ENCODE measurements at regions not wholly inside any gene's neighbourhood (a gene's known extent, or its start where the extent isn't known, plus 50 kb on each side); places are given as distances from the start of the nearest gene placed in this dataset.
A peak's percentile ranks its signal among the peaks of the same experiment; 100 is the strongest.

DNA sequence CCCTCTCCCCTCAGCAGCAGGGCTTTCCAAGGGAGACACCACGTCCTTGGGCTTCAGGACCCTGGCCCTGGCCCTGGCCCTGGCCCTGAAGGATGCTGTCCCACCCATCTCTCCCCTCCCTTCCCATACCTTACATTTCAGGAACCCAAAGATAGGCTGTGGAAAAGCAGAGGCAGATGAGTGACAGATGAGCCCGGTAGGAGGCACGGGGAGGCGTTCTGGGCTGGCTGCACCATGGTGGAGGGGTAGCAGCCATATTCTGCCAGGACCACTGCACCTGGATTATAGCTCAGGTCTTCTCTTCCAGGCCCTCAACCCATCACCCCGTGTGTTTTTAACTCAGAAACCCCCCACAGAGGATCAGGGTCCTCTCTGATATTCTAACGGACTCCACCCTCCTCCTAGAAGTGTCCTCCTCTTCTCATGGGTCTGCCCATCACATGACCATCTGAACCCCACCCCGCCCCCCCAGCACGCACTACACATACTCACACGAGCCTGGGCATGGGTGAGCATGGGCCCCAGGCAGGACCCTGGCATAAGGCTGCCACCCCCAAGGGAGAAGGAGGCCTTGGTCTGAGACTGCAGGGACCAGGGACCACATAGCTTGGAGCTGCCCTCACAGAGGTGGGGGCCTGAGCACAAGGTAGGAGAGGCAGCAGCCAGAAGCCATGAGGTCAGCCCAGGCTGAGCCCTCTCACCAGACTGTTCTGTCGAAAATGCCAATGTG lies 220.8 kb upstream of the CDH4 start:
- DNase-seq = no peak

DNA sequence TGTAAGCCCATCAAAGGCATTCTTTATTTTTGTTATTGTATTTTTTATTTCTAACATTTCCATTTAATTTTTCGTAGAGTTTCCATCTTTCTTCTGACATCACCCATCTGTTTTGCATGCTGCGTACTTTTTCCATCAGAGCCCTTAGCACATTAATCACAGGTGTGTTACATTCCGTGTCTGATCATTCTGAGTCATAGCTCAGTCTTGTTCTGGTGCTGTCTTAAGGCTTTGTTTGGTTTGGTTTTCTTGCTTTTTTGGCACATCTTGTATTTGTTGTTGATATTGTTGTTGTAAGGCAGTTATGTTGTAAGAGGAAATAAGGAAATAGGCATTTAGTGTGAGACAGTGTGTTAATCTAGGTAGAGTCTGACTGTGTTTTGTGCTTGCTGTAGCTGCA lies 214.6 kb upstream of the CDH4 start:
- no peak for DNase-seq

GRCh38 chr20:61041481-61041880 lies 210.6 kb upstream of the CDH4 start:
- DNase-seq = no peak

DNA sequence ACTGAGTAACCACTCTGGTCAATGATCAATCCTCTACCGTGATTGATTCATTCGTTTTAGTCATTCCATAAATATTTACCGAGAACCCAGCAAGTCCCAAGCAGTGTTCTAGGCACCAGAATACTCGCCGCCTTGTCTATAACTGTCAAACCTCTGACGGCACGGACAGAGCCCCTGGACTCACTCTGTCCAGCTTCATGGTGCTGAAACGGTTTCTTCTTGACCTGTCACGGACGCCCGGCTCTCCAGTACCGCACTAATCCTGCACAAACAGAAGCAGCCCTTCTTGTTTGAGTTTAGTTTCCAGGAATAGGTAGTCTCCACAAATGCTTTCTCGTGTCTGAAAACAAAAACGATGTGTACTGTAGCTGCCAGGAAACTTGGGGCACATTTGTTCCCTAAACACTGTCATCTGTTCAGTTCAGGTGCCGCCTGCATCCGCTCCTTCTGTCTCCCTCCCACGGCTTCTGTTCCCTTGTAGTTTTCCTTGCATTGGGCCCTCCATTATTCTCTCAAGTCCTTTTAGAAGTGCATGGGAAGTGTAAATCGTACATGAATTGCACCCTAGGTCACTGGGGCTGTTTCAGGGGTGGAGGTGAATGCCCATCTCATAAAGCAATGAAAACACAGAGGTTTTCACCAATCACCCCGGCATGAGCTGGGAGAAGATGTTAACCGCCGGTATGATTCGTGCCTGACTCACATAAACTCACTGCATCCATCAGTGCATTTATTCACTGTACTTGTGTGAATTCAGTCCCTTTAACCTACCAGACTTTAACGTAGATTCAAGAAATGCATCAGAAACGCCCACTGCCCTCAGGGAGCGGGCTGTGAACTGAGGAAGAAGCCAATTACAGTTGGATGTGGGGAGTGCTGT lies 209.3 kb upstream of the CDH4 start:
- peak in 1 of 2 donors; percentile 24 for DNase-seq

DNA sequence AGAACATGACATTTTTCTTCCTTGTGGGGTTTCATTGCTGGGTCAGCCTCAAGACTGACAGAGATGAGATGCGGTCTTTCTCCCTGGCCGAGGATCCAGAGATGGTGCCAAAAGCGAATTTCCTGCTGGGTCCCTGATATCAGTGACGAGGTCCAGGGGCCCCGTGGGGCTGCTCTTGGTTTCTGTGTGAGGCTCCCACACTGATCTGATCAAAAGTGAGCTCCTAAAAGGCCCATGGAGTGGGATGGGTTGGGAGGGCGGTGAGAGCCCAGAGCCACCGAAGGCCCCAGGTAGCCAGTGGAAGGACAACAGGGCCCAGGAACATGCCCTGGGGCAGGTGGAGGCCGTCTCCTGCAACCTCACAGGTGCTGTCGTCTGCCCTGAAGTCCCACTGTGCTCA lies 208.4 kb upstream of the CDH4 start:
- no peak for DNase-seq

DNA sequence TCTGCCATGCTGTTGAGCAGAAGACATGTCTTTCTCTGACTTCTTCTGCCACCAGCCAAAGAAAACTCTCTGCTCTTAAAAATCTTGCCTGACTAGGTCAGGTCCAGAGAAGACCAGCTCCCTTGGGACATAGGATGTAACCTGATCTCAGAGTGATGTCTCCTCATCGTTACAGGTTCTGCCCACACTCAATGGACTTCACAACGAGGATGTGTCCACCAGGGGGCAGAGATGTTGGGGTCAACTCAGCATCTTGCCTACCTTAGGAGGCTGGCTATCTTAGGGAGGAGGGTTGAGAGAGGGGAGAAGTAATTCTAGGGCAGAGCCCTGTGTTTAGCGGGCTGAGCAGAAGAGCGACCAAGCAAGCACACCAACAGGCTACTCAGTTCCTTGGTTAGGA lies 207.6 kb upstream of the CDH4 start:
- DNase-seq = no peak

GRCh38 chr20:61045091-61045490 lies 207.0 kb upstream of the CDH4 start:
- DNase-seq = no peak

DNA sequence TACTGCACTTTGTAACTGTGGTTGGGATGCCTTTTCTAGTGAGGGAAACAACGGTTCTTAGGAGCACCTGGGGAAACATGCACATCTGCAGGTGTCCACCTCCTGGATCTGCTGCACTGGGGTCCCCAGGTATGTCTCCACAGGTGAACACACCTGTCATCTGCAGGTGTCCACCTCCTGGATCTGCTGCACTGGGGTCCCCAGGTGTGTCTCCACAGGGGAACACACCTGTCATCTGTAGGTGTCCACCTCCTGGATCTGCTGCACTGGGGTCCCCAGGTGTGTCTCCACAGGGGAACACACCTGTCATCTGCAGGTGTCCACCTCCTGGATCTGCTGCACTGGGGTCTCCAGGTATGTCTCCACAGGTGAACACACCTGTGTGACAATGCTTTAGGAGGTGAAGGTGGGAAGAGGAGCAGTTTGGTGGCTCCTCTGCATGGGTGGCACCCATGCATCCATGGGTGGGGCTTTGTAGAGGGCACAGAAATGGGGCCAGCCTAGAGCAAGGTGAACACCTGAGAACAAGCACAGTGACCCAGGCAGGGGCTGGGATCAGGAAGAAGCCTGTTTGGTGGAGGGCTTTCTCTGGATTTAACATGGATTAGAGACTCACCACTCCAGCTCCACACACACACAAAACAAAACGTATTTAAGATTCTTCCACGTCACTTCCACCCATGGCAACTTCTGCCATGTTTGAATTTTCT lies 206.0 kb upstream of the CDH4 start:
- DNase-seq = no peak

DNA sequence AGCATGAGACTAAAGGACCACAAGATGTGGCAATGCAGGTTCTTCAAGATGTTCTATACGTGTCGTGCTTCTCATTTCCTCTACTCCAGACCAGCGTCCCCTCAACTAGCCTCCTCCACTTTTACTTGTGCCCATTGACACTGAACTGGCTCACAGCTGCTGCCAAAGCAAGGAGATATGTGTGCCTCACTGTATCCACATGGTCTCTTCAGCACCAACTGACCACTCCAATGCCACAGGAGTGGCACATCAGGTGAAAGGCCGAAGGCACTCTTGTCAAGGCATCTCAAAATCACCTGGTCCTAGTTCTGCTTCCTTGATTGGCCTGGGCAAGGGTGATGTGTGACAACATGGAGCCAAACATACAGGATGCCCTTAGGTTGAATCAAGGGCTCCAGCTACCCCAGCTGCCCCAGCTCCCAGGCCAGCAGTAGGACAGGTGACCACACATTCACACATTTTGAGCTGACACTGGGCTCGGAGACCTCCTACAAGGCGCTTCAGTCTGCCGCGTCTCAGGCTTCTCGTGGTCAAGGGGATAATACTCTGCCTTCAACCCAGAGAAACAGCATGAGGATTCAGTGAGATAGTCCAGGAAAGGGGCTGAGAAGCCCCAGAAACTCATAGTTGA lies 205.2 kb upstream of the CDH4 start:
- no peak for DNase-seq

- DNase-seq = no peak
These were observed 204.5 kb upstream of the CDH4 start for GRCh38 chr20:61047515-61047914.

DNA sequence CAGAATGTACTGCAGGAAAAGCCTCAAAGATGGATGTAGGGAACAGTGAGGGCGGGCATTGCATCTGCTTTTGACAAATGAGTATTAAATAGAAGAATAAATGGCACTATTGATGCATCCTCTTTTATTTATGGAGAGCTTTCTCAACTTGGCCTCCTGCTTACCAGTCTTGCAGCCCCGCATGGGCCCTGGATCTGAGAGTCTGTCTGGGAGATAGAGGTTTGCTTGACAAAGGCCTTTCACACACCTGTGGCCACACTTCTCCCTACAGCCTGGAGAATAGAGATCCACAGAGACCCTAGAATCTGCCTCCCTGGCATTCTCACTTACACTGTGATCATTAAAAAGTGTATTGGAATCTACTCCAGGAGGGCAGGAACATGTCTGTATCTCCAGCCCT lies 203.8 kb upstream of the CDH4 start:
- DNase-seq = no peak

DNA sequence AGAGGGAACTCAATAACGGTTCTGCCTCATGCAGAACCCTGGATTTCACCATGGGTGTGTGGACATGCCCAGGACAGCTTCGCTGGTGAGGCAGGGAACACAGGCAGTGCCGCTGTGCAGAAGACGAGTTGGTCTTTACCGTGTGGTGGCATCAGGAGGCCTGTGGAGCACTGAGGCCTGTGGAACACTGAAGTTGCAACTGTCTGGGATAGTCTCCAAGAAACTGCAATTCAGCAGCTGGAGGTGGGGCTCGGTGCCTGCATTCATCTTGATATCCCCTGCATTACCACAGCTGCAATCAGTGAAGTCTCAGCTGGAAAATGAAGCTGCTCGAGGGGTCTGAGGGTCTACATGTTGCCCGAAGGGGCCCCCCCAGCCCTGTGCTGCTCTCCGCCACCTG lies 202.4 kb upstream of the CDH4 start:
- DNase-seq = no peak

- no peak for DNase-seq
These were observed 201.6 kb upstream of the CDH4 start for GRCh38 chr20:61050336-61050890.

- no peak for DNase-seq
These were observed 199.8 kb upstream of the CDH4 start for GRCh38 chr20:61052195-61052750.

GRCh38 chr20:61052776-61053442 lies 199.2 kb upstream of the CDH4 start:
- DNase-seq = no peak

GRCh38 chr20:61053487-61053886 lies 198.6 kb upstream of the CDH4 start:
- no peak for DNase-seq

- DNase-seq = no peak
These were observed 198.2 kb upstream of the CDH4 start for GRCh38 chr20:61053889-61054288.

DNA sequence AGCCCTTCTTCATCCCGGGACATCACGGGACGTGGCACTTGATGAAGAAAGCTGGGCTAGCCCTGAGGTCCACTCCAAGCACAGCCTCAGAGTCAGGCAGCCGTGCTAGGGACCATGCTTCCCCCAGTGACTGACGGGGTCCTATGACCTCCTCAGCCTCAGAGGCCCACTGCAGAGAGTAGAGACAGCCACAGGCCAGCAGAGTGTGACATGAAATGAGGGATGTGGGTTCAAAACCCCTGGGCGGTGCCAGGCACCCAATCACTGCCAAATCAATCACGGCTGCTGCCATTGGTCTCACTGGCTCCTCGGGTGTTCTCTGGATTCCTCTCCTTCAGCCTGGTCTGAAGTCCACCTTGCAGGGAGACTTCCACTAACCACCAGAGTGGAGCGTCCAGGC lies 197.7 kb upstream of the CDH4 start:
- DNase-seq = no peak

DNA sequence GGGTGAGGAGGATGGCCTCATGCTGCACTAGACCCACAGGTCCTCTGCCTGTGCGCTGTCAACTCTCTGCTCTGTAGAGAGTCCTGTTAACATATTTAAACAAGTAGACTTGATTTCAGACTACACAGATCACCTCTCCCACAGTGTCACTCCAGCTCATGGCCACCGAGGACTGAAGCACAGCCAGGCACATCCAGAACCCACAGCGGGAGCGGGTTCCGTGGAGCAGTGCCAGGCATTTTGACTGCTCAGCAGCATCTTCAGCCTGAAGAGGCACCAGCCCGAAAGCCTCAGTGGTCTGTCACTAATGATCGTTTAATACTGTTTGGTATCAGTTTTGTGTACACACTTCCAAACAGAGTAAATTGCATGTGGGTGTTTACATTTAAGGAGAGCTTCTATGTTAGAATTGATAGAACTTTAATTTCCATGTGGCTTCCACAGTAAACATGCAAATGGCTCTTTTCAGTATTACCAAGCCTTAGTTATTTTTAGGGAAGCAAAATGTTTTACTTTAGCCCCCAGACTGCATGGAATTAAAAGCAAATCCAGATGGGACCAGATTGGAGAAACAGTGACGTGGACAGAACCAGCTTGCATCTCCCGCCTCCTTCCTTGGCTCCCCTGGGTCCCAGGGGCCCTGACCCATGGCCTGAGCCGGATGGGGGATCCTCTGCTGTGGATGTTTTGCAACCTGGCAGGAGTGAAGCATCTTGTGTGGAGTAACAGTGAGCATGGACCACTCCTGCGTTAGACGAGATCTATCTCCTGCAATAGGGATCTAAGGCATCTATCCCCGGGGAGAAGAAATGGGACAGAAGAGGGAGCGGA lies 196.7 kb upstream of the CDH4 start:
- DNase-seq = no peak

DNA sequence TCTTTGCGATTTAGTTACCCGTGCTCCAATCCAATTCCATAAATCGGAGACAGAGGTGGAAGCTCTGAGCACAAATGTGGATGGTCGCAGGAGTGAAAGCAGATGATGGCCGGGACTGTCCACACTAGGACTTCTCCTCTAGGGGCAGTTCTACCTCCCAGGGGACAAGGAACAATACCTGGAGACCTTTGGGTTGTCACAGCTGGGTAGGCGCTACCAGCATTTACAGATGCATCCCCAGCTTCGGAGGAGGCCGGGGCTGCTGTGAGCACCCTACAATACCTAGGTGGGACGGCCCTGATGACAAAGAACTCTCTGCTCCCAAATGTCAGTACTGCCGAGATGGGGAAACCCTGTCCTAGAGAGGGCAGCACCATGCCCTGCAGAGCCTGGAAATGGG lies 195.9 kb upstream of the CDH4 start:
- DNase-seq = no peak
